Osteocyte (in vitro differentiated cells): ENCODE measurements at regions not wholly inside any gene's neighbourhood (a gene's known extent, or its start where the extent isn't known, plus 50 kb on each side); places are given as distances from the start of the nearest gene placed in this dataset.
"Not testable (repeated sequence)": the region's sequence is repeated elsewhere in the genome, so short reads cannot be mapped to it uniquely, and the experiment has no call there.

Source experiments
- DNase-seq: peaks from one replicate; pipeline ENCODE4 v3.0.0; 2021; ENCODE audit warnings: mixed read lengths; ENCODE audit not compliant: unreplicated experiment; ENCODE audit errors: extremely low spot score
- H3K27ac Mint-ChIP-seq: one replicate; pipeline ENCODE4 v1.8.0; 2021; ENCODE audit warnings: mild to moderate bottlenecking, mixed read lengths; ENCODE audit not compliant: unreplicated experiment
- H3K27me3 Mint-ChIP-seq: one replicate; pipeline ENCODE4 v1.8.0; 2021; ENCODE audit warnings: mixed read lengths; ENCODE audit not compliant: unreplicated experiment
- H3K36me3 Mint-ChIP-seq: one replicate; pipeline ENCODE4 v1.8.0; 2021; ENCODE audit warnings: mixed read lengths; ENCODE audit not compliant: unreplicated experiment
- H3K4me1 Mint-ChIP-seq: one replicate; pipeline ENCODE4 v1.8.0; 2021; ENCODE audit warnings: mixed read lengths; ENCODE audit not compliant: unreplicated experiment
- H3K4me3 Mint-ChIP-seq: one replicate; pipeline ENCODE4 v1.8.0; 2021; ENCODE audit warnings: mild to moderate bottlenecking, moderate library complexity, mixed read lengths; ENCODE audit not compliant: unreplicated experiment
- H3K9me3 Mint-ChIP-seq: one replicate; pipeline ENCODE4 v1.8.0; 2021; ENCODE audit warnings: mixed read lengths; ENCODE audit not compliant: unreplicated experiment
- CTCF ChIP-seq: fragments of 200-600 bp; sonication (generic); IDR thresholded peaks from 2 replicates; pipeline ENCODE4 v1.5.0; 2021; ENCODE audit warnings: antibody characterized with exemption, mild to moderate bottlenecking, moderate library complexity

GRCh38 chr15:75114796-75115195 is 86.9 kb upstream of the C15orf39 start:
- no peak overlapping the region for H3K4me3 Mint-ChIP-seq
- H3K27ac Mint-ChIP-seq = no peak overlapping the region
- H3K9me3 Mint-ChIP-seq = peaks cover 19% of the 10 kb centered on the region
- TF ChIP-seq CTCF = no peak
- peaks cover 4% of the 10 kb centered on the region for H3K36me3 Mint-ChIP-seq
- no peak for DNase-seq
- no peaks in the 10 kb centered on the region for H3K27me3 Mint-ChIP-seq
- H3K4me1 Mint-ChIP-seq = peaks cover 11% of the 10 kb centered on the region

GRCh38 chr15:75115411-75115913 is 86.2 kb upstream of the C15orf39 start:
- H3K36me3 Mint-ChIP-seq, DNase-seq, H3K4me3 Mint-ChIP-seq, H3K27me3 Mint-ChIP-seq, H3K27ac Mint-ChIP-seq, H3K4me1 Mint-ChIP-seq: not testable (repeated sequence)
- H3K9me3 Mint-ChIP-seq = peaks cover 19% of the 10 kb centered on the region

GRCh38 chr15:75116143-75116542 is 85.5 kb upstream of the C15orf39 start:
- not testable (repeated sequence) for H3K36me3 Mint-ChIP-seq, DNase-seq, H3K4me3 Mint-ChIP-seq, H3K27ac Mint-ChIP-seq, H3K4me1 Mint-ChIP-seq, H3K27me3 Mint-ChIP-seq
- H3K9me3 Mint-ChIP-seq = peaks cover 19% of the 10 kb centered on the region

GRCh38 chr15:75117993-75118392 is 83.7 kb upstream of the C15orf39 start:
- H3K27me3 Mint-ChIP-seq = no peaks in the 10 kb centered on the region
- no peak overlapping the region for H3K27ac Mint-ChIP-seq
- peaks cover 15% of the 10 kb centered on the region for H3K9me3 Mint-ChIP-seq
- no peak for TF ChIP-seq CTCF
- no peak overlapping the region for H3K4me3 Mint-ChIP-seq
- DNase-seq = no peak
- H3K4me1 Mint-ChIP-seq = peaks cover 7% of the 10 kb centered on the region
- peaks cover 4% of the 10 kb centered on the region for H3K36me3 Mint-ChIP-seq

GRCh38 chr15:75119312-75119711 is 82.4 kb upstream of the C15orf39 start:
- peaks cover 18% of the 10 kb centered on the region for H3K4me1 Mint-ChIP-seq
- not testable (repeated sequence) for H3K27ac Mint-ChIP-seq, H3K9me3 Mint-ChIP-seq, DNase-seq, H3K36me3 Mint-ChIP-seq, H3K27me3 Mint-ChIP-seq, H3K4me3 Mint-ChIP-seq

- peaks cover 24% of the 10 kb centered on the region for H3K4me1 Mint-ChIP-seq
- no peak overlapping the region for H3K27ac Mint-ChIP-seq
- H3K9me3 Mint-ChIP-seq = peaks cover 10% of the 10 kb centered on the region
- no peaks in the 10 kb centered on the region for H3K27me3 Mint-ChIP-seq
- TF ChIP-seq CTCF = no peak
- no peak for DNase-seq
- no peaks in the 10 kb centered on the region for H3K36me3 Mint-ChIP-seq
- H3K4me3 Mint-ChIP-seq = no peak overlapping the region
Observed at GRCh38 chr15:75121491-75121890, 80.2 kb upstream of the C15orf39 start.

GRCh38 chr15:75123395-75123794 is 78.3 kb upstream of the C15orf39 start:
- no peak for TF ChIP-seq CTCF
- H3K36me3 Mint-ChIP-seq = no peaks in the 10 kb centered on the region
- no peak overlapping the region for H3K4me3 Mint-ChIP-seq
- H3K27ac Mint-ChIP-seq = peak overlapping the region; percentile 86
- H3K9me3 Mint-ChIP-seq = peaks cover 1% of the 10 kb centered on the region
- DNase-seq = no peak
- peaks cover 24% of the 10 kb centered on the region for H3K4me1 Mint-ChIP-seq
- H3K27me3 Mint-ChIP-seq = peaks cover 2% of the 10 kb centered on the region

GRCh38 chr15:75124278-75124677 is 77.4 kb upstream of the C15orf39 start:
- not testable (repeated sequence) for H3K27me3 Mint-ChIP-seq

More at GRCh38 chr15:75124278-75124677, 77.4 kb upstream of the C15orf39 start:
- H3K4me1 Mint-ChIP-seq = peaks cover 22% of the 10 kb centered on the region
- H3K36me3 Mint-ChIP-seq, H3K9me3 Mint-ChIP-seq, DNase-seq, H3K4me3 Mint-ChIP-seq: not testable (repeated sequence)
- peak overlapping the region; percentile 86 for H3K27ac Mint-ChIP-seq
